Tibial nerve (tissue), 4 donors: ENCODE measurements at regions not wholly inside any gene's neighbourhood (a gene's known extent, or its start where the extent isn't known, plus 50 kb on each side); places are given as distances from the start of the nearest gene placed in this dataset.

ENCODE experiments used
- CTCF ChIP-seq, 5 experiments: fragments of 200-600 bp in 3 of 5; fragments of 450-650 bp in 2 of 5; sonication (generic) in 3 of 5; IDR thresholded peaks; one replicate each; pipeline ENCODE4 v1.5.1; 2016 to 2019; ENCODE audit warnings: antibody characterized with exemption in 5 of 5, mild to moderate bottlenecking in 3 of 5, moderate library complexity in 2 of 5
- EP300 ChIP-seq, 2 donors: sonication (generic); formaldehyde crosslinking; IDR thresholded peaks; one replicate each; pipeline ENCODE4 v1.6.1; 2017; ENCODE audit warnings: antibody characterized with exemption in 2 of 2, mild to moderate bottlenecking in 1 of 2

DNA sequence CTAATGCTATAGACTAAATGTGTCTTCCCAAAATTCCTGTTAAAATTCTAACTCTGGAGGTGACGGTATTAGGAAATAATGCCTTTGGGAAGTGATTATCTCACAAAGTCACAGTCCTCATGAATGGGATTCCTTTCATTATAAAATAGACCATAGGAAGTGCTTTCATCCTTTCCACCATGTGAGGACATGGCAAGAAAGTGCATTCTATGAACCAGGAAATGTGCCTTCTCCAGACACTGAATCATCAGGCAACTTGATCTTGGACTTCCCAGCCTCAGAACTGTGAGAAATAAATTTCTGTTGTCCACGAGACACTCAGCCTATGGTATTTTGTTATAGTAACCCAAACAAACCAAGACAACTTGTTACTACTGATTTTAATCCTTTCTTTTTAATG is 582.4 kb upstream of the C9orf72 start:
- no peak for TF ChIP-seq CTCF (IDR thresholded peaks at IDR 0.05)
- TF ChIP-seq EP300 (IDR thresholded peaks at IDR 0.05) = no peak
